Activated CD4-positive, CD25-positive, alpha-beta regulatory T cell treated with anti-CD3 and anti-CD28 coated beads, Interleukin-2, amount 50 U/mL, for 24 hours (primary cell): ENCODE measurements at regions not wholly inside any gene's neighbourhood (a gene's known extent, or its start where the extent isn't known, plus 50 kb on each side); places are given as distances from the start of the nearest gene placed in this dataset.
"Not testable (repeated sequence)": the region's sequence is repeated elsewhere in the genome, so short reads cannot be mapped to it uniquely, and the experiment has no call there.

Experiments used
- ATAC-seq, 2 donors: fragments of 150-1000 bp; cut with Tn5 transposase; one replicate each; pipeline ENCODE4 v1.10.0; 2021; ENCODE audit warnings: mild to moderate bottlenecking in 1 of 2, moderate library complexity in 1 of 2

- no peak for ATAC-seq
Measured at GRCh38 chr2:215861607-215862350, 151.6 kb downstream of the MREG start.

GRCh38 chr2:215856080-215856479 lies 157.3 kb downstream of the MREG start:
- no peak for ATAC-seq

- not testable (repeated sequence) for ATAC-seq
Measured at GRCh38 chr2:215855308-215855707, 158.0 kb downstream of the MREG start.

- no peak for ATAC-seq
Measured at GRCh38 chr2:215854008-215854407, 159.3 kb downstream of the MREG start.

GRCh38 chr2:215851696-215852095 lies 161.7 kb downstream of the MREG start:
- no peak for ATAC-seq

GRCh38 chr2:215851082-215851481 lies 162.3 kb downstream of the MREG start:
- no peak for ATAC-seq

GRCh38 chr2:215850380-215850779 lies 163.0 kb downstream of the MREG start:
- ATAC-seq: no peak

GRCh38 chr2:215849771-215850170 lies 163.6 kb downstream of the MREG start:
- ATAC-seq: no peak

GRCh38 chr2:215848698-215849097 lies 164.7 kb downstream of the MREG start:
- no peak for ATAC-seq

- no peak for ATAC-seq
Measured at GRCh38 chr2:215848146-215848545, 165.2 kb downstream of the MREG start.

GRCh38 chr2:215847718-215848117 lies 165.6 kb downstream of the MREG start:
- ATAC-seq: no peak

GRCh38 chr2:215847056-215847455 lies 166.3 kb downstream of the MREG start:
- no peak for ATAC-seq

- ATAC-seq: peak; percentile 25 to 43
Measured at GRCh38 chr2:215845839-215846586, 167.3 kb downstream of the MREG start.

- ATAC-seq: no peak
Measured at GRCh38 chr2:215843579-215843978, 169.8 kb downstream of the MREG start.

- no peak for ATAC-seq
Measured at GRCh38 chr2:215841175-215841816, 172.1 kb downstream of the MREG start.

GRCh38 chr2:215839816-215840215 lies 173.5 kb downstream of the MREG start:
- ATAC-seq: no peak

- no peak for ATAC-seq
Measured at GRCh38 chr2:215839309-215839708, 174.0 kb downstream of the MREG start.

- no peak for ATAC-seq
Measured at GRCh38 chr2:215836881-215837280, 176.5 kb downstream of the MREG start.

GRCh38 chr2:215835657-215836056 lies 177.7 kb downstream of the MREG start:
- ATAC-seq: no peak

- ATAC-seq: no peak
Measured at GRCh38 chr2:215835231-215835630, 178.1 kb downstream of the MREG start.

- no peak for ATAC-seq
Measured at GRCh38 chr2:215833531-215834162, 179.7 kb downstream of the MREG start.

- no peak for ATAC-seq
Measured at GRCh38 chr2:215832791-215833190, 180.6 kb downstream of the MREG start.

- no peak for ATAC-seq
Measured at GRCh38 chr2:215831296-215831913, 181.9 kb downstream of the MREG start.
